K562 (cell line): ENCODE measurements at regions not wholly inside any gene's neighbourhood (a gene's known extent, or its start where the extent isn't known, plus 50 kb on each side); places are given as distances from the start of the nearest gene placed in this dataset.

Experiments used
- ATAC-seq: fragments of 200-7000 bp; cut with Tn5 transposase; 3 replicates; pipeline ENCODE4 v1.9.1; 2020; ENCODE audit warnings: moderate library complexity
- BruUV-seq: library from RNA; stranded (reverse); fragments of 400-500 nt; replicated peaks from 2 replicates; lab custom pipeline; 2021; lab: Mats Ljungman, UMichigan
- CTCF ChIA-PET: fragments of 300-600 bp; formaldehyde crosslinking; extraction: SDS; loops from one replicate; lab custom pipeline; 2021; ENCODE audit warnings: low intra/inter-chr PET ratio; lab: Yijun Ruan, JAX
- POLR2A ChIA-PET: fragments of 300-600, 350-650 bp; sonication (Branson Sonifier 250); formaldehyde crosslinking; extraction: SDS; loops from one replicate; lab custom pipeline; 2021; ENCODE audit warnings: antibody characterized with exemption, inconsistent platforms; lab: Yijun Ruan, JAX
- DNase-seq, 4 experiments: peaks; one replicate each; pipeline versions ENCODE4 v3.0.0 to v3.0.0-alpha.2; 2011 to 2018; ENCODE audit warnings: low spot score in 3 of 4, mixed read lengths in 3 of 4; ENCODE audit errors: extremely low read depth in 1 of 4
- FAIRE-seq: peaks from 2 replicates; lab custom pipeline; 2011; peaks lifted over from hg19 to GRCh38; lab: Jason Lieb, UNC
- H2AFZ ChIP-seq: 2 replicates; pipeline ENCODE4 v1.6.0; 2011; ENCODE audit warnings: low read depth, low read length, control low read depth, inconsistent platforms
- H3K27ac ChIP-seq: fragments of 200-600 bp; 3 replicates; pipeline ENCODE4 v1.8.0; 2011; ENCODE audit warnings: low read depth, mild to moderate bottlenecking, control low read depth, inconsistent platforms, low read length, moderate library complexity, mixed read lengths; ENCODE audit errors: extremely low read depth
- H3K27me3 ChIP-seq, 2 experiments: fragments of 300-600 bp in 1 of 2; 2 replicates in 1 of 2; 3 replicates in 1 of 2; pipeline versions ENCODE4 v1.6.0 to v1.8.0; 2011; ENCODE audit warnings: inconsistent platforms in 2 of 2, low read length in 2 of 2, mild to moderate bottlenecking in 1 of 2, mixed read lengths in 1 of 2, moderate library complexity in 1 of 2; ENCODE audit not compliant: control insufficient read depth in 2 of 2, insufficient read depth in 2 of 2
- H3K36me3 ChIP-seq: fragments of 300-600 bp; 3 replicates; pipeline ENCODE4 v1.8.0; 2011; ENCODE audit warnings: mild to moderate bottlenecking, low read length, inconsistent platforms; ENCODE audit not compliant: control insufficient read depth, insufficient read depth
- H3K4me1 ChIP-seq, 2 experiments: fragments of 200-600 bp in 1 of 2; replicated peaks in 1 of 2; 2 replicates in 1 of 2; 3 replicates in 1 of 2; pipeline versions ENCODE4 v1.5.1 to v1.8.0; 2011; ENCODE audit warnings: inconsistent platforms in 2 of 2, low read length in 2 of 2, mild to moderate bottlenecking in 1 of 2, mixed read lengths in 1 of 2, moderate library complexity in 1 of 2; ENCODE audit not compliant: control insufficient read depth in 2 of 2, insufficient read depth in 2 of 2
- H3K4me2 ChIP-seq: 2 replicates; pipeline ENCODE4 v1.6.1; 2011; ENCODE audit warnings: low read length, control low read depth, inconsistent platforms, mixed read lengths; ENCODE audit not compliant: insufficient read depth
- H3K4me3 ChIP-seq: fragments of 200-600 bp; sonication (generic), shearing (Covaris generic); 2 replicates; pipeline ENCODE4 v1.5.1; 2016; ENCODE audit warnings: control low read depth, inconsistent platforms
- H3K79me2 ChIP-seq: fragments of 200-600 bp; 3 replicates; pipeline ENCODE4 v1.8.0; 2011; ENCODE audit warnings: low read length, inconsistent platforms; ENCODE audit not compliant: control insufficient read depth, insufficient read depth
- H3K9ac ChIP-seq, 2 experiments: 2 replicates each; pipeline versions ENCODE4 v1.6.0 to v1.6.1; 2011; ENCODE audit warnings: low read depth in 2 of 2, low read length in 2 of 2, control low read depth in 1 of 2, inconsistent platforms in 1 of 2, mild to moderate bottlenecking in 1 of 2, mixed read lengths in 1 of 2; ENCODE audit not compliant: insufficient read depth in 1 of 2
- H3K9me1 ChIP-seq: one replicate; pipeline ENCODE4 v1.6.0; 2011; ENCODE audit warnings: inconsistent platforms, mild to moderate bottlenecking, low read length, moderate library complexity; ENCODE audit not compliant: control insufficient read depth, insufficient read depth
- H3K9me3 ChIP-seq: replicated peaks from 2 replicates; pipeline ENCODE4 v1.5.1; 2011; ENCODE audit warnings: low read depth, low read length, inconsistent platforms; ENCODE audit not compliant: control insufficient read depth, insufficient read depth
- H4K20me1 ChIP-seq: replicated peaks from 2 replicates; pipeline ENCODE4 v1.6.1; 2011; ENCODE audit warnings: low read length, inconsistent platforms, mixed read lengths; ENCODE audit not compliant: control insufficient read depth, insufficient read depth
- DPF2 ChIP-seq: fragments of 450-650 bp; IDR thresholded peaks from 2 replicates; pipeline ENCODE4 v1.6.1; 2016
- HNRNPK ChIP-seq: fragments of 200-400 bp; formaldehyde crosslinking; IDR thresholded peaks from one replicate; pipeline ENCODE4 v1.6.1; 2018; ENCODE audit warnings: mild to moderate bottlenecking, low read depth, low read length; ENCODE audit not compliant: poor library complexity, severe bottlenecking
- ILK ChIP-seq: fragments of 450-650 bp; IDR thresholded peaks from 2 replicates; pipeline ENCODE4 v1.6.1; 2016; ENCODE audit warnings: missing genetic modification characterization, low read depth, mild to moderate bottlenecking, missing compliant biosample characterization, moderate library complexity, borderline replicate concordance
- RBM17 ChIP-seq: fragments of 200-400 bp; formaldehyde crosslinking; IDR thresholded peaks from 2 replicates; pipeline ENCODE4 v1.6.1; 2017; ENCODE audit warnings: low read depth, mild to moderate bottlenecking, low read length, borderline replicate concordance
- RBM25 ChIP-seq: fragments of 200-400 bp; formaldehyde crosslinking; IDR thresholded peaks from 2 replicates; pipeline ENCODE4 v1.6.1; 2018; ENCODE audit warnings: low read length, low read depth, moderate library complexity; ENCODE audit not compliant: severe bottlenecking
- SLC30A9 ChIP-seq: fragments of 250-450 bp; sonication (Bioruptor Pico); IDR thresholded peaks from 2 replicates; pipeline ENCODE4 v1.8.0; 2022; ENCODE audit warnings: mild to moderate bottlenecking, moderate library complexity
- TAF15 ChIP-seq: fragments of 200-400 bp; formaldehyde crosslinking; IDR thresholded peaks from 2 replicates; pipeline ENCODE4 v1.6.1; 2017; ENCODE audit warnings: mild to moderate bottlenecking, low read depth, low read length, moderate library complexity
- TAF7 ChIP-seq: fragments of 450-650 bp; IDR thresholded peaks from 2 replicates; pipeline ENCODE4 v1.6.1; 2016; ENCODE audit warnings: missing genetic modification characterization, missing compliant biosample characterization
- ZKSCAN3 ChIP-seq: fragments of 250-450 bp; sonication (Bioruptor Pico); IDR thresholded peaks from 2 replicates; pipeline ENCODE4 v1.4.0; 2020
- ZNF551 ChIP-seq: fragments of 250-450 bp; sonication (Bioruptor Pico); IDR thresholded peaks from 2 replicates; pipeline ENCODE4 v1.5.0; 2021; ENCODE audit warnings: mild to moderate bottlenecking, moderate library complexity
- in situ Hi-C: fragments of 300-500 bp; cut with MboI; formaldehyde crosslinking; loops from 4 replicates; pipeline ENCODE4 v1.15.0; 2018; ENCODE audit warnings: inconsistent platforms, mixed read lengths
- intact Hi-C: fragments of 100-400 bp; cut with micrococcal nuclease; formaldehyde crosslinking; loops from 2 replicates; pipeline ENCODE4 v1.14.2; 2022
- TF ChIP-seq, protein P1 (sequence below): fragments of 250-450 bp; sonication (Bioruptor Pico); IDR thresholded peaks from 2 replicates; pipeline ENCODE4 v1.5.0; 2021
- TF ChIP-seq, protein P2 (sequence below): sonication (generic); formaldehyde crosslinking; IDR thresholded peaks from 2 replicates; pipeline ENCODE4 v1.8.0; 2022; ENCODE audit warnings: missing genetic modification reagents, mild to moderate bottlenecking, borderline replicate concordance

DNA sequence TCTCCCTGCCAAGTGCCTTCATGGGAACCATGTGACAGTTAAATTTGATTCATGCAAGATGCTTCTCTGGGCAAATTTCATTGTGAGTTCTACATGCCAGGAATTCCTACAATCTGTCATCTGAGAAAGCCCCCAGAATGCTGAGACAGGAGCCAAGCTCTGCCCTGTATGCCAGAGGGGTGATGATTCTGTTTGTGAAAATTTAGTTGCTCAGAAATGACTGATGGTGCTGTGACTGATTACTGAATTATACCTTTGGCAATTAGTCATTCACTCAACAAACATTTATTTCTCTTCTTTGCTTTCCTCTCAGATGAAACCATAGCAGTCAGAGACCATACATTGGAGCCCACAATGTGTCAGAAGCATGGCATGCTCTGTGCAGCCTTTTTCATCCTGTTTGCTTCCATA is 69.0 kb upstream of the ZBED5 start:
- CTCF ChIA-PET: no interaction called here
- FAIRE-seq (no peak), DNase-seq (no peak), ATAC-seq (no peak)
- no peaks in the 10 kb centered on the region for H3K79me2 ChIP-seq
- POLR2A ChIA-PET: interaction anchor here (1.1 to 1.9 kb wide), 2 partner anchors 69 to 118 kb away, joined by 3 to 13 read pairs; partner anchors contain the start of genes EIF4G2 and ZBED5
- no TSS peak for BruUV-seq
- peak overlapping the region; percentile 14; the same call in 1 of the 2 replicates for H2AFZ ChIP-seq
- no peaks in the 10 kb centered on the region for H3K27me3 ChIP-seq
- no peaks in the 10 kb centered on the region for H4K20me1 ChIP-seq
- no peaks in the 10 kb centered on the region for H3K9me1 ChIP-seq
- intact Hi-C loops (no loop called here), in situ Hi-C loops (no loop called here)
- TF ChIP-seq TAF7 (tag) (no peak), RBM25 (no peak), SLC30A9 (no peak), ZNF551 (CRISPR knock-in tag) (no peak), ILK (tag) (no peak), RBM17 (no peak), TAF15 (no peak), ZKSCAN3 (CRISPR knock-in tag) (no peak), DPF2 (no peak), HNRNPK (no peak)
- TF ChIP-seq, protein P1, sequence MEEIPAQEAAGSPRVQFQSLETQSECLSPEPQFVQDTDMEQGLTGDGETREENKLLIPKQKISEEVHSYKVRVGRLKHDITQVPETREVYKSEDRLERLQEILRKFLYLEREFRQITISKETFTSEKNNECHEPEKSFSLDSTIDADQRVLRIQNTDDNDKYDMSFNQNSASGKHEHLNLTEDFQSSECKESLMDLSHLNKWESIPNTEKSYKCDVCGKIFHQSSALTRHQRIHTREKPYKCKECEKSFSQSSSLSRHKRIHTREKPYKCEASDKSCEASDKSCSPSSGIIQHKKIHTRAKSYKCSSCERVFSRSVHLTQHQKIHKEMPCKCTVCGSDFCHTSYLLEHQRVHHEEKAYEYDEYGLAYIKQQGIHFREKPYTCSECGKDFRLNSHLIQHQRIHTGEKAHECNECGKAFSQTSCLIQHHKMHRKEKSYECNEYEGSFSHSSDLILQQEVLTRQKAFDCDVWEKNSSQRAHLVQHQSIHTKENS (CRISPR knock-in tag): no peak
- TF ChIP-seq, protein P2, sequence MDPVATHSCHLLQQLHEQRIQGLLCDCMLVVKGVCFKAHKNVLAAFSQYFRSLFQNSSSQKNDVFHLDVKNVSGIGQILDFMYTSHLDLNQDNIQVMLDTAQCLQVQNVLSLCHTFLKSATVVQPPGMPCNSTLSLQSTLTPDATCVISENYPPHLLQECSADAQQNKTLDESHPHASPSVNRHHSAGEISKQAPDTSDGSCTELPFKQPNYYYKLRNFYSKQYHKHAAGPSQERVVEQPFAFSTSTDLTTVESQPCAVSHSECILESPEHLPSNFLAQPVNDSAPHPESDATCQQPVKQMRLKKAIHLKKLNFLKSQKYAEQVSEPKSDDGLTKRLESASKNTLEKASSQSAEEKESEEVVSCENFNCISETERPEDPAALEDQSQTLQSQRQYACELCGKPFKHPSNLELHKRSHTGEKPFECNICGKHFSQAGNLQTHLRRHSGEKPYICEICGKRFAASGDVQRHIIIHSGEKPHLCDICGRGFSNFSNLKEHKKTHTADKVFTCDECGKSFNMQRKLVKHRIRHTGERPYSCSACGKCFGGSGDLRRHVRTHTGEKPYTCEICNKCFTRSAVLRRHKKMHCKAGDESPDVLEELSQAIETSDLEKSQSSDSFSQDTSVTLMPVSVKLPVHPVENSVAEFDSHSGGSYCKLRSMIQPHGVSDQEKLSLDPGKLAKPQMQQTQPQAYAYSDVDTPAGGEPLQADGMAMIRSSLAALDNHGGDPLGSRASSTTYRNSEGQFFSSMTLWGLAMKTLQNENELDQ (CRISPR knock-in tag): no peak
- H3K4me2 ChIP-seq: no peak overlapping the region
- no peak overlapping the region for H3K27ac ChIP-seq
- H3K4me3 ChIP-seq: no peak overlapping the region
- no peak overlapping the region for H3K9ac ChIP-seq
- H3K4me1 ChIP-seq: peaks cover 0 to 12% of the 10 kb centered on the region in 2 experiments; a peak in 2 of 5 replicates
- H3K9me3 ChIP-seq: no peaks in the 10 kb centered on the region; the same call in 1 of the 2 replicates
- no peaks in the 10 kb centered on the region for H3K36me3 ChIP-seq
